Uterus (tissue), 3 donors: ENCODE measurements at regions not wholly inside any gene's neighbourhood (a gene's known extent, or its start where the extent isn't known, plus 50 kb on each side); places are given as distances from the start of the nearest gene placed in this dataset.

Experiments used
- DNase-seq, 2 donors: peaks; one replicate each; pipeline ENCODE4 v3.0.0-alpha.2; 2019 to 2020
- H3K27ac ChIP-seq, 2 donors: fragments of 200-600 bp; sonication (generic); 1 replicate in 1 of 2; 2 replicates in 1 of 2; pipeline ENCODE4 v1.5.1; 2016 to 2018
- H3K27me3 ChIP-seq, 2 donors: fragments of 200-600 bp; sonication (generic); one replicate each; pipeline ENCODE4 v1.5.1; 2018 to 2019; ENCODE audit warnings: control low read depth in 1 of 2
- H3K36me3 ChIP-seq, 2 donors: fragments of 200-600 bp; sonication (generic); one replicate each; pipeline ENCODE4 v1.5.1; 2019; ENCODE audit warnings: control low read depth in 1 of 2
- H3K4me1 ChIP-seq, 2 donors: fragments of 200-600 bp; sonication (generic); one replicate each; pipeline ENCODE4 v1.5.1; 2018 to 2019; ENCODE audit warnings: control low read depth in 1 of 2
- H3K4me3 ChIP-seq, 2 donors: fragments of 200-600 bp; sonication (generic); 1 replicate in 1 of 2; 2 replicates in 1 of 2; pipeline ENCODE4 v1.5.1; 2018 to 2019; ENCODE audit warnings: mild to moderate bottlenecking in 1 of 2
- H3K9me3 ChIP-seq, 2 donors: fragments of 200-600 bp; sonication (generic); one replicate each; pipeline ENCODE4 v1.5.1; 2019; ENCODE audit warnings: control low read depth in 1 of 2
- CTCF ChIP-seq, 4 experiments: fragments of 200-600 bp in 2 of 4; fragments of 450-650 bp in 2 of 4; sonication (generic) in 2 of 4; IDR thresholded peaks; one replicate each; pipeline ENCODE4 v1.5.1; 2016 to 2019; ENCODE audit warnings: antibody characterized with exemption in 4 of 4, mild to moderate bottlenecking in 2 of 4, moderate library complexity in 1 of 4
- POLR2A ChIP-seq, 2 donors: fragments of 450-650 bp; IDR thresholded peaks; one replicate each; pipeline ENCODE4 v1.6.1; 2016; ENCODE audit warnings: antibody characterized with exemption in 2 of 2, mild to moderate bottlenecking in 1 of 2, moderate library complexity in 1 of 2
- intact Hi-C: fragments of 100-400 bp; cut with DNase I; formaldehyde crosslinking; loops from one replicate; pipeline ENCODE4 v1.15.1; 2023; ENCODE audit warnings: low total_unique reads
- donor health status: DM: yes; HTN: yes; CAD: no.

- no peaks in the 10 kb centered on the region for H3K9me3 ChIP-seq
- TF ChIP-seq POLR2A (IDR thresholded peaks at IDR 0.05) (no peak), CTCF (IDR thresholded peaks at IDR 0.05) (no peak)
- no peaks in the 10 kb centered on the region for H3K36me3 ChIP-seq
- no peak overlapping the region for H3K27ac ChIP-seq
- DNase-seq, result no peak
- no peak overlapping the region for H3K4me3 ChIP-seq
- intact Hi-C loops, result no loop called here
- no peaks in the 10 kb centered on the region for H3K27me3 ChIP-seq
- no peaks in the 10 kb centered on the region for H3K4me1 ChIP-seq
Observed at GRCh38 chr15:97686324-97686723, 274.2 kb upstream of the ARRDC4 start.

GRCh38 chr15:97687654-97688053, 272.8 kb upstream of the ARRDC4 start:
- Histone ChIP-seq H3K27ac (no peak overlapping the region), H3K27me3 (no peaks in the 10 kb centered on the region), H3K4me3 (no peak overlapping the region), H3K9me3 (no peaks in the 10 kb centered on the region), H3K4me1 (no peaks in the 10 kb centered on the region), H3K36me3 (no peaks in the 10 kb centered on the region)
- TF ChIP-seq CTCF (IDR thresholded peaks at IDR 0.05) (no peak), POLR2A (IDR thresholded peaks at IDR 0.05) (no peak)
- DNase-seq, result no peak
- intact Hi-C loops, result no loop called here

GRCh38 chr15:97688177-97688576, 272.3 kb upstream of the ARRDC4 start:
- intact Hi-C loops, result no loop called here
- no peak for TF ChIP-seq CTCF (IDR thresholded peaks at IDR 0.05)
- TF ChIP-seq POLR2A (IDR thresholded peaks at IDR 0.05), result no peak
- H3K9me3 ChIP-seq, result no peaks in the 10 kb centered on the region
- no peak overlapping the region for H3K4me3 ChIP-seq
- H3K36me3 ChIP-seq, result no peaks in the 10 kb centered on the region
- no peaks in the 10 kb centered on the region for H3K4me1 ChIP-seq
- no peak for DNase-seq
- H3K27me3 ChIP-seq, result no peaks in the 10 kb centered on the region
- no peak overlapping the region for H3K27ac ChIP-seq

- intact Hi-C loops, result no loop called here
- TF ChIP-seq POLR2A (IDR thresholded peaks at IDR 0.05) (no peak), CTCF (IDR thresholded peaks at IDR 0.05) (no peak)
- H3K9me3 ChIP-seq, result no peaks in the 10 kb centered on the region
- H3K36me3 ChIP-seq, result no peaks in the 10 kb centered on the region
- no peaks in the 10 kb centered on the region for H3K27me3 ChIP-seq
- no peak for DNase-seq
- no peak overlapping the region for H3K27ac ChIP-seq
- no peaks in the 10 kb centered on the region for H3K4me1 ChIP-seq
- H3K4me3 ChIP-seq, result no peak overlapping the region
Observed at GRCh38 chr15:97688886-97689285, 271.6 kb upstream of the ARRDC4 start.

GRCh38 chr15:97691078-97691477, 269.4 kb upstream of the ARRDC4 start:
- Histone ChIP-seq H3K36me3 (no peaks in the 10 kb centered on the region), H3K4me3 (no peak overlapping the region), H3K4me1 (no peaks in the 10 kb centered on the region), H3K27me3 (no peaks in the 10 kb centered on the region), H3K9me3 (no peaks in the 10 kb centered on the region), H3K27ac (no peak overlapping the region)
- DNase-seq, result no peak
- TF ChIP-seq CTCF (IDR thresholded peaks at IDR 0.05), result no peak
- no peak for TF ChIP-seq POLR2A (IDR thresholded peaks at IDR 0.05)
- intact Hi-C loops, result no loop called here
